Pancreas (tissue), 10 donors: ENCODE measurements at regions not wholly inside any gene's neighbourhood (a gene's known extent, or its start where the extent isn't known, plus 50 kb on each side); places are given as distances from the start of the nearest gene placed in this dataset.

Experiments used
- ATAC-seq, 4 donors: fragments of 200-7000 bp; cut with Tn5 transposase; one replicate each; pipeline versions ENCODE4 v1.8.0 to v1.9.1; 2020; ENCODE audit warnings: mild to moderate bottlenecking in 4 of 4, moderate library complexity in 4 of 4
- DNase-seq, 6 donors: peaks; one replicate each; pipeline ENCODE4 v3.0.0-alpha.2; 2020
- FAIRE-seq: peaks from 2 replicates; lab custom pipeline; 2012; peaks lifted over from hg19 to GRCh38; lab: Jason Lieb, UNC
- H3K27ac ChIP-seq, 4 donors: fragments of 200-600 bp; sonication (generic); 1 replicate in 3 of 4; 2 replicates in 1 of 4; pipeline versions ENCODE4 v1.5.0 to v1.8.0; 2020
- H3K27me3 ChIP-seq, 4 donors: fragments of 200-600 bp; one replicate each; pipeline ENCODE4 v1.8.0; 2021
- H3K36me3 ChIP-seq, 3 donors: fragments of 200-600 bp; sonication (generic) in 1 of 3; one replicate each; pipeline versions ENCODE4 v1.5.0 to v1.8.0; 2020 to 2021
- H3K4me1 ChIP-seq, 3 donors: fragments of 200-600 bp; one replicate each; pipeline ENCODE4 v1.8.0; 2021
- H3K4me3 ChIP-seq, 4 donors: fragments of 200-600 bp; sonication (generic) in 2 of 4; one replicate each; pipeline versions ENCODE4 v1.5.0 to v1.8.0; 2020 to 2021
- H3K9me3 ChIP-seq, 4 donors: fragments of 200-600 bp; one replicate each; pipeline ENCODE4 v1.8.0; 2021
- CTCF ChIP-seq, 4 donors: fragments of 200-600 bp; sonication (generic) in 3 of 4; IDR thresholded peaks; one replicate each; pipeline versions ENCODE4 v1.5.0 to v1.8.0; 2021; ENCODE audit warnings: antibody characterized with exemption in 4 of 4
- WGBS, 2 donors: extraction: QIAGEN DNeasy Blood & Tissue Kit; methylation state at CpG; one replicate each; pipeline ENCODE4 v1.1.7; 2013; 5-methylcytosine and 5-hydroxymethylcytosine counted together
- intact Hi-C, 3 donors: fragments of 100-400 bp; cut with DNase I; formaldehyde crosslinking; loops; one replicate each; pipeline versions ENCODE4 v1.11.1 to v1.14.2; 2022
- donor health status: healthy with polysubstance abuse.
- donor health status: DM: no; HTN: no; CAD: no; lungs with moderate emphysema.
- donor health status: DM: no; HTN: no; CAD: no.
- donor health status: control.
- donor health status: control.
- donor health status: Bipolar disorder and iron deficiency.
- donor health status: DM: yes; HTN: yes; CAD: no.
- donor health status: DM: no; HTN: no; CAD: no.
- donor health status: DM: no; HTN: no; CAD: no.
- donor health status: DM: yes; HTN: yes; CAD: no.

GRCh38 chr11:11769782-11770181 is 72.0 kb upstream of the USP47 start:
- Histone ChIP-seq H3K9me3 (no peaks in the 10 kb centered on the region), H3K27ac (no peak overlapping the region), H3K4me1 (no peaks in the 10 kb centered on the region), H3K27me3 (no peaks in the 10 kb centered on the region), H3K36me3 (no peaks in the 10 kb centered on the region), H3K4me3 (no peak overlapping the region)
- no peak for ATAC-seq
- intact Hi-C loops, result loop anchor here in 1 of 3 donors (5.0 kb wide), 1 partner anchor 242 kb away; no protein-coding TSS in a partner anchor
- TF ChIP-seq CTCF (IDR thresholded peaks at IDR 0.05), result no peak
- FAIRE-seq, result no peak
- no peak for DNase-seq

- intact Hi-C loops, result no loop called here
- Histone ChIP-seq H3K27me3 (no peaks in the 10 kb centered on the region), H3K4me1 (no peaks in the 10 kb centered on the region), H3K4me3 (no peak overlapping the region), H3K27ac (no peak overlapping the region), H3K9me3 (no peaks in the 10 kb centered on the region), H3K36me3 (no peaks in the 10 kb centered on the region)
- ATAC-seq (no peak), DNase-seq (no peak), FAIRE-seq (no peak)
- no peak for TF ChIP-seq CTCF (IDR thresholded peaks at IDR 0.05)
Measured at GRCh38 chr11:11769362-11769761, 72.4 kb upstream of the USP47 start.

GRCh38 chr11:11764423-11764803 is 77.4 kb upstream of the USP47 start:
- no peak for TF ChIP-seq CTCF (IDR thresholded peaks at IDR 0.05)
- DNase-seq, result no peak
- no peak for FAIRE-seq
- Histone ChIP-seq H3K27ac (no peak overlapping the region), H3K4me3 (no peak overlapping the region), H3K27me3 (no peaks in the 10 kb centered on the region), H3K9me3 (no peaks in the 10 kb centered on the region), H3K4me1 (no peaks in the 10 kb centered on the region), H3K36me3 (no peaks in the 10 kb centered on the region)
- ATAC-seq, result no peak
- intact Hi-C loops, result no loop called here
- WGBS, 2 donors, result 68 to 86% methylated on average over 2 of the region's 2 CpGs

GRCh38 chr11:11763796-11764422 is 77.9 kb upstream of the USP47 start:
- FAIRE-seq (no peak), DNase-seq (no peak), ATAC-seq (no peak)
- intact Hi-C loops, result no loop called here
- no peaks in the 10 kb centered on the region for H3K4me1 ChIP-seq
- TF ChIP-seq CTCF (IDR thresholded peaks at IDR 0.05), result no peak
- 68 to 69% methylated on average over 4 of the region's 4 CpGs for WGBS, 2 donors
- no peak overlapping the region for H3K27ac ChIP-seq
- no peak overlapping the region for H3K4me3 ChIP-seq
- H3K36me3 ChIP-seq, result no peaks in the 10 kb centered on the region
- H3K27me3 ChIP-seq, result no peaks in the 10 kb centered on the region
- H3K9me3 ChIP-seq, result no peaks in the 10 kb centered on the region

GRCh38 chr11:11760838-11761237 is 80.9 kb upstream of the USP47 start:
- intact Hi-C loops, result no loop called here
- no peak for TF ChIP-seq CTCF (IDR thresholded peaks at IDR 0.05)
- Histone ChIP-seq H3K27ac (no peak overlapping the region), H3K36me3 (no peaks in the 10 kb centered on the region), H3K27me3 (no peaks in the 10 kb centered on the region), H3K4me3 (no peak overlapping the region), H3K4me1 (no peaks in the 10 kb centered on the region), H3K9me3 (no peaks in the 10 kb centered on the region)
- 64 to 69% methylated on average over 2 of the region's 2 CpGs for WGBS, 2 donors
- FAIRE-seq (no peak), ATAC-seq (no peak), DNase-seq (no peak)
